NB4 (cell line): ENCODE measurements at regions not wholly inside any gene's neighbourhood (a gene's known extent, or its start where the extent isn't known, plus 50 kb on each side); places are given as distances from the start of the nearest gene placed in this dataset.
"Not testable (repeated sequence)": the region's sequence is repeated elsewhere in the genome, so short reads cannot be mapped to it uniquely, and the experiment has no call there.

Source experiments
- DNase-seq: peaks from one replicate; pipeline ENCODE4 v3.0.0; 2010; ENCODE audit warnings: low read depth
- H3K4me3 ChIP-seq: one replicate; pipeline ENCODE4 v1.5.1; 2011; ENCODE audit warnings: mild to moderate bottlenecking, low read depth, low read length, moderate library complexity
- MYC ChIP-seq: IDR thresholded peaks from 2 replicates; pipeline ENCODE4 v1.6.1; 2011; ENCODE audit warnings: low read depth, low read length
- POLR2A ChIP-seq: IDR thresholded peaks from 2 replicates; pipeline ENCODE4 v1.6.1; 2011; ENCODE audit warnings: mild to moderate bottlenecking; ENCODE audit not compliant: insufficient read length; ENCODE audit errors: extremely low read depth
- TF ChIP-seq, protein P1 (sequence below): IDR thresholded peaks from 2 replicates; pipeline ENCODE4 v1.6.1; 2011; ENCODE audit warnings: low read depth, low read length
- TF ChIP-seq, protein P2 (sequence below): IDR thresholded peaks from one replicate; pipeline ENCODE4 v1.5.1; 2012; ENCODE audit warnings: low read depth, low read length

DNA sequence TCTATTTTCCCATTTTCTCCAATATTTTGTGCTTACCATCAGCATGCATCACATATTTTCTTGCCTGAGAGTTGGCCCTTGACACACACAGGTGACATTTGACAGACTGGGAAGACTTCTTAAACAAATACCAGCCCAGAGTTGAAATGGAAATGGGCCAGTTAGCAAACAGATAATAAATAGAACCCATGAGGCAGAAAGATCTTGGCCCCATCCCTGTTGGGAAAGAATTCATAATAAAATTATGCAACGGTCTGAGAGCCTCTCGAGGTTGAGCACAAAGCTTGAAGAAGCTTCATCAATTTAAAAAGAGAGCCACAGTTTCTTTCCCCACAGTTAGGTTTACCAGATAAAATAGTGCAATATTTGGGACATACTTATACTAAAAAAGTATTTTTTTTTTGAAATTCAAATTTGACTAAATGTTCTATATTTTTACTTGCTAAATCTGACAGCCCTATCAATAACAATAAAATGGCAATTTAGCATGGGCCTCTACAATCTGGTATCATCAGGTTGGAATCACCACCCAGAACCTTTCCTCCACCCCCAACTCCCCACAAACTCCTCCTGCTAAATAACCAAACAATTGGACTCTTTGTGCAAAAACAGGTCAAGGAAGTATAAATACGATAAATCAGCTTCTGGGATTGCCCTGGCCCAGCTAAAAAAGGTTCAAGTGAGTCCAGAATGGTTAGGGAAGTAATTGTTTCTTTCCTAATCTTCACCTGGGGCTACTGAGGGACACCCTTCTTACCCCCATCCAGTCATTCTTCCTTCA, 129.8 kb downstream of the CD164 start:
- H3K4me3 ChIP-seq: no peak overlapping the region
- no peak for DNase-seq
- TF ChIP-seq MYC: no peak
- no peak for TF ChIP-seq POLR2A
- TF ChIP-seq, protein P1, sequence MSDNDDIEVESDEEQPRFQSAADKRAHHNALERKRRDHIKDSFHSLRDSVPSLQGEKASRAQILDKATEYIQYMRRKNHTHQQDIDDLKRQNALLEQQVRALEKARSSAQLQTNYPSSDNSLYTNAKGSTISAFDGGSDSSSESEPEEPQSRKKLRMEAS: no peak
- TF ChIP-seq, protein P2, sequence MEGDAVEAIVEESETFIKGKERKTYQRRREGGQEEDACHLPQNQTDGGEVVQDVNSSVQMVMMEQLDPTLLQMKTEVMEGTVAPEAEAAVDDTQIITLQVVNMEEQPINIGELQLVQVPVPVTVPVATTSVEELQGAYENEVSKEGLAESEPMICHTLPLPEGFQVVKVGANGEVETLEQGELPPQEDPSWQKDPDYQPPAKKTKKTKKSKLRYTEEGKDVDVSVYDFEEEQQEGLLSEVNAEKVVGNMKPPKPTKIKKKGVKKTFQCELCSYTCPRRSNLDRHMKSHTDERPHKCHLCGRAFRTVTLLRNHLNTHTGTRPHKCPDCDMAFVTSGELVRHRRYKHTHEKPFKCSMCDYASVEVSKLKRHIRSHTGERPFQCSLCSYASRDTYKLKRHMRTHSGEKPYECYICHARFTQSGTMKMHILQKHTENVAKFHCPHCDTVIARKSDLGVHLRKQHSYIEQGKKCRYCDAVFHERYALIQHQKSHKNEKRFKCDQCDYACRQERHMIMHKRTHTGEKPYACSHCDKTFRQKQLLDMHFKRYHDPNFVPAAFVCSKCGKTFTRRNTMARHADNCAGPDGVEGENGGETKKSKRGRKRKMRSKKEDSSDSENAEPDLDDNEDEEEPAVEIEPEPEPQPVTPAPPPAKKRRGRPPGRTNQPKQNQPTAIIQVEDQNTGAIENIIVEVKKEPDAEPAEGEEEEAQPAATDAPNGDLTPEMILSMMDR: no peak

DNA sequence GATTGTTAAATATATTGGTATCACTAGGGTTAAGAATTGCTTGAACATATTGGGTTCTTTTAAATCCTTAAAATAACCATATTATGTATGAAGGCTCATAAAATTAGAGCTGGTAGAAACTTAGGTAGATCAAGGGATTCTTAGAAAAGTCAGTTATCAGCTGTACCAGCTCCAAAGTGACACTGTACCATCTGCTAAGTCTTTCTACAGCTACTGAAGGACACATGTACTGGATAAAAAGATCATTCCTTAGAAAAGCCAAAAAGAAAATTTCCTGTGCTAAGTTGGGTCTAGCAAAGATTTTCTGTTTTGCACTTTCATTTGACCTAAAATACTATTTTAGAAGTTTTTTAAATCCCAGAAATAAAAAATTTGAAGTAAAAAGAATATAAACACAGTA, 130.4 kb downstream of the CD164 start:
- H3K4me3 ChIP-seq: no peak overlapping the region
- TF ChIP-seq, protein P2: no peak
- TF ChIP-seq MYC (no peak), POLR2A (no peak)
- TF ChIP-seq, protein P1: no peak
- DNase-seq: no peak

DNA sequence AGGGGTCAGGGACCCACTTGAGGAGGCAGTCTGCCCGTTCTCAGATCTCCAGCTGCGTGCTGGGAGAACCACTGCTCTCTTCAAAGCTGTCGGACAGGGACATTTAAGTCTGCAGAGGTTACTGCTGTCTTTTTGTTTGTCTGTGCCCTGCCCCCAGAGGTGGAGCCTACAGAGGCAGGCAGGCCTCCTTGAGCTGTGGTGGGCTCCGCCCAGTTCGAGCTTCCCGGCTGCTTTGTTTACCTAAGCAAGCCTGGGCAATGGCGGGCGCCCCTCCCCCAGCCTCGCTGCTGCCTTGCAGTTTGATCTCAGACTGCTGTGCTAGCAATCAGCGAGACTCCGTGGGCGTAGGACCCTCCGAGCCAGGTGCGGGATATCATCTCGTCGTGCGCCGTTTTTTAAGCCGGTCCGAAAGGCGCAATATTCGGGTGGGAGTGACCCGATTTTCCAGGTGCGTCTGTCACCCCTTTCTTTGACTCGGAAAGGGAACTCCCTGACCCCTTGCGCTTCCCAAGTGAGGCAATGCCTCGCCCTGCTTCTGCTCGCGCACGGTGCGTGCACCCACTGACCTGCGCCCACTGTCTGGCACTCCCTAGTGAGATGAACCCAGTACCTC, 131.6 kb downstream of the CD164 start:
- DNase-seq, H3K4me3 ChIP-seq: not testable (repeated sequence)

DNA sequence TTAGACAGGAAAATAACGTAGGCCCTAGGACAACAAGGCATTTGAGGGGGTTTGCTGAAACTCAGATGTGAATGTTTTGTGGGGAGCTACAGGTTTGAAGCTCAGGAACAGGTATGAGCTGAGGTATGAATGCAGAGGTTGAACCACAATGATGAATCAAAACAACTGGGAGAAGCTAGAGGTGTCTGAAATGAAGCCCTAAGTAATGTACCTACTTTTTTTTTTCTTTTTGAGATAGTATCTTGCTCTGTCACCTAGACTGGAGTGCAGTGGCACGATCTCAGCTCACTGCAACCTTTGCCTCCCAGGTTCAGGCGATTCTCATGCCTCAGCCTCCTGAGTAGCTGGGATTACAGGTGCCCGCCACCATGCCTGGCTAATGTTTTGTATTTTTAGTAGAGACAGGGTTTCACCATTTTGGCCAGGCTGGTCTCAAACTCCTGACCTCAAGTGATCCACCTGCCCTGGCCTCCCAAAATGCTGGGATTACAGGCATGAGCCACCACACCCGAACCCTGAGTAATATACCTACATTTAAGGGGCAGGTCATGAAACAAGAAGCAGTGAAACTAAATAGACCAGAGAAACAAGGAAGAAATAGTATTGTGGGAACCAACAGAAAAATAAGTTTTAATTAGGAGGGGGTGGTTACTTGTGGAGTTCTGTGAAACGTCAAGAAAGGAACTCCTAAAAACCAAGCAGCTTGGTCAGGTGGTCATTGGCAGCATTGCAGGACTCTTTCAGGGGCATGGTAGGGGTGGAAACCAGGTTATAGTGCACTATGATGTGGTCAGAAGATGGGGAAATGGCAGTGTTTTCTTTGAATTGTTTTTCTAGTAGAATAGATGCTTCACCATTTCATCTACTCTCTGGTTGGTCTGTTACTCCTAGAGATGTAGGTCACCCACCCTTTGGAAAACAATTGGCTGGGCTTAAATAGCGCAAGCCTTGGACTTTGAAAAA, 138.1 kb downstream of the CD164 start:
- TF ChIP-seq, protein P1: no peak
- no peak for TF ChIP-seq POLR2A
- TF ChIP-seq MYC: no peak
- no peak for DNase-seq
- H3K4me3 ChIP-seq: no peak overlapping the region

DNA sequence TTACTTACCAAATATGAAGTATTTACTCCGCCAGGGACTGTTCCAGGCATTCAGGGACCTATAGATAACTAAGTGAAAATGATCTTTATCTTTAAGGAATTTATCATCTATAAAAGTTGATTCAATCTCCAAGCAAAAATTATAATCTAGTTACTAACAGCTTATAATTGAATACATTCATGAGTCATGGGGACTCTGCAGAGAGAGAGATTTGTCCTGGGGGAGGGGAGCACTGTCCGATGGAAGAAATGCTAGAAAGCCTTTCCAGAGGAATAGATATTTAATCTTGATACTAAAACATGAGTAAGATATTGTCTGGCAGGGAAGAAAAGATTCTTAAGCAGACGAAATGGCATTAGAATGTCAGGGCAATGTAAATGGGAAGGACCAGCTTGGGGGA, 139.3 kb downstream of the CD164 start:
- no peak for TF ChIP-seq POLR2A
- no peak for TF ChIP-seq MYC
- TF ChIP-seq, protein P2: no peak
- DNase-seq: no peak

DNA sequence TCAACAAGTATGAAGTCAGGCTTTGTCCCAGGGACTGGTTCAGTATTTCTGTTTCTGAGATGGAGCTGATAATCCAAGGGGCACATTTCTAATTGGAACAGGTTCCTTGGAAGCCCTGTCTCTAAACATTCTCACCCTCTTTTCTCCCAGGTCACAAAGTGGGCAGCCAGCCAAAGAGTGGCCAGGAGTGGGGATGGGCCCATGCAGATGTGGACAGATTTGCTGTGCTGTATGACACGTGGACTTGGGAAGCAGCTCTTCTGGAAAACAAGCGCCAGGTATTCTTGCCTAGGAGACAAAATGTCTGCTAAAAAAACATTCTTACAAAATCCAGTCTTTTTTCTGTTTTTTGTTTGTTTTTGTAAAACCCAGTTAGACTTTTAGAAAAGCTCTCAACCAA, 140.2 kb downstream of the CD164 start:
- no peak overlapping the region for H3K4me3 ChIP-seq
- TF ChIP-seq, protein P1: no peak
- TF ChIP-seq, protein P2: no peak
- no peak for TF ChIP-seq MYC
- TF ChIP-seq POLR2A: no peak
- no peak for DNase-seq

More for the DNA sequence above, 139.3 kb downstream of the CD164 start:
- H3K4me3 ChIP-seq: no peak overlapping the region
